ENCODE measurements at regions not wholly inside any gene's neighbourhood (a gene's known extent, or its start where the extent isn't known, plus 50 kb on each side); places are given as distances from the start of the nearest gene placed in this dataset.

- no peak for DNase-seq (ENCODE audit: extremely low read depth in 1 of 2, low read depth in 1 of 2)
These were observed 202.5 kb upstream of the SERP2 start for GRCh38 chr13:44171156-44171555.

GRCh38 chr13:44171861-44172260 lies 201.8 kb upstream of the SERP2 start:
- DNase-seq (ENCODE audit: extremely low read depth in 1 of 2, low read depth in 1 of 2): no peak

GRCh38 chr13:44172281-44172810 lies 201.3 kb upstream of the SERP2 start:
- DNase-seq (ENCODE audit: extremely low read depth in 1 of 2, low read depth in 1 of 2): no peak

GRCh38 chr13:44174769-44175425 lies 198.7 kb upstream of the SERP2 start:
- no peak for DNase-seq (ENCODE audit: extremely low read depth in 1 of 2, low read depth in 1 of 2)

- no peak for DNase-seq (ENCODE audit: extremely low read depth in 1 of 2, low read depth in 1 of 2)
These were observed 197.5 kb upstream of the SERP2 start for GRCh38 chr13:44176173-44176572.

- no peak for DNase-seq (ENCODE audit: extremely low read depth in 1 of 2, low read depth in 1 of 2)
These were observed 192.6 kb upstream of the SERP2 start for GRCh38 chr13:44180876-44181536.

- DNase-seq (ENCODE audit: extremely low read depth in 1 of 2, low read depth in 1 of 2): no peak
These were observed 191.7 kb upstream of the SERP2 start for GRCh38 chr13:44181931-44182330.

GRCh38 chr13:44184740-44185139 lies 188.9 kb upstream of the SERP2 start:
- no peak for DNase-seq (ENCODE audit: extremely low read depth in 1 of 2, low read depth in 1 of 2)

- no peak for DNase-seq (ENCODE audit: extremely low read depth in 1 of 2, low read depth in 1 of 2)
These were observed 185.4 kb upstream of the SERP2 start for GRCh38 chr13:44188257-44188656.

GRCh38 chr13:44189085-44189484 lies 184.5 kb upstream of the SERP2 start:
- no peak for DNase-seq (ENCODE audit: extremely low read depth in 1 of 2, low read depth in 1 of 2)

- no peak for DNase-seq (ENCODE audit: extremely low read depth in 1 of 2, low read depth in 1 of 2)
These were observed 182.5 kb upstream of the SERP2 start for GRCh38 chr13:44191103-44191502.

- DNase-seq (ENCODE audit: extremely low read depth in 1 of 2, low read depth in 1 of 2): no peak
These were observed 182.0 kb upstream of the SERP2 start for GRCh38 chr13:44191504-44192171.

- no peak for DNase-seq (ENCODE audit: extremely low read depth in 1 of 2, low read depth in 1 of 2)
These were observed 179.9 kb upstream of the SERP2 start for GRCh38 chr13:44193731-44194130.

GRCh38 chr13:44195245-44195644 lies 178.4 kb upstream of the SERP2 start:
- DNase-seq (ENCODE audit: extremely low read depth in 1 of 2, low read depth in 1 of 2): no peak

GRCh38 chr13:44196196-44196751 lies 177.3 kb upstream of the SERP2 start:
- DNase-seq (ENCODE audit: extremely low read depth in 1 of 2, low read depth in 1 of 2): no peak

GRCh38 chr13:44197791-44198770 lies 175.5 kb upstream of the SERP2 start:
- no peak for DNase-seq (ENCODE audit: extremely low read depth in 1 of 2, low read depth in 1 of 2)

- no peak for DNase-seq (ENCODE audit: extremely low read depth in 1 of 2, low read depth in 1 of 2)
These were observed 174.8 kb upstream of the SERP2 start for GRCh38 chr13:44198826-44199225.

GRCh38 chr13:44199627-44200207 lies 173.9 kb upstream of the SERP2 start:
- no peak for DNase-seq (ENCODE audit: extremely low read depth in 1 of 2, low read depth in 1 of 2)

- DNase-seq (ENCODE audit: extremely low read depth in 1 of 2, low read depth in 1 of 2): no peak
These were observed 167.2 kb upstream of the SERP2 start for GRCh38 chr13:44206434-44206833.

- no peak for DNase-seq (ENCODE audit: extremely low read depth in 1 of 2, low read depth in 1 of 2)
These were observed 166.1 kb upstream of the SERP2 start for GRCh38 chr13:44207476-44207875.
